HG03103 (cell line): ENCODE measurements at regions not wholly inside any gene's neighbourhood (a gene's known extent, or its start where the extent isn't known, plus 50 kb on each side); places are given as distances from the start of the nearest gene placed in this dataset.

Source experiments
- ATAC-seq: cut with Tn5 transposase; IDR thresholded peaks from one replicate; pipeline ENCODE4 v1.9.1; 2021; ENCODE audit warnings: low read depth; ENCODE audit not compliant: unreplicated experiment

DNA sequence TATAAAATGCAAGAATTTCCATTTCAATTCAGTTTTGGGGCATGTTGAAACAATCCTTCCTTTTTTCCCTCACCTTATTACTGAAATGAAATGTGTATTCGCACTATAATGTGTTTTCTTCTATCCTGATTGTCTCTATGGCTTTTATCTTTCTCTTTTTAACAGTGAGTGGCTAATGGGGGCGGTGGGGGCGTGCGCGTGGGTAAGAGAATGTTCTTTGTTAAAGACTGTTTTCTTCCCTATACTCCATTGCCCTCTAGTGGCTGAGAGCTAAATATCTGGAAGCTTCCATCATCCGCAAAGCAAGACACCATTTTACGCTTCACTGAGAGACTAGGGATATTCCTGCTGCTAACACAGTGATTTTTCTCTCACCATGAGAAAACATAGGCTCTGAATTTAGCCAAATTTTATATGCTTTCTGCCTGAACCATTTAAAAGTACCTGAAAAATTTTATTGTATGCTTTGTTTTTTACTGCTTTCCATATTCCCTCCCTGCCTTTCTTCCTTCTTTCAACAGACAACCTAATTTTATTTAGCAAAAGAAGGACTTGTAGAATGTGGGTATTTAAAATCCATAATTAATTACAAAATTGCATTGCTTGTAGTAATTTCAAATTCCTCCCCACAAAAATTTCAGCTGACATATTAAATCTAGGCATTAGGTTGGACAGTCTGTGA, 194.0 kb downstream of the GASK1B start:
- peak; percentile 93 for ATAC-seq

DNA sequence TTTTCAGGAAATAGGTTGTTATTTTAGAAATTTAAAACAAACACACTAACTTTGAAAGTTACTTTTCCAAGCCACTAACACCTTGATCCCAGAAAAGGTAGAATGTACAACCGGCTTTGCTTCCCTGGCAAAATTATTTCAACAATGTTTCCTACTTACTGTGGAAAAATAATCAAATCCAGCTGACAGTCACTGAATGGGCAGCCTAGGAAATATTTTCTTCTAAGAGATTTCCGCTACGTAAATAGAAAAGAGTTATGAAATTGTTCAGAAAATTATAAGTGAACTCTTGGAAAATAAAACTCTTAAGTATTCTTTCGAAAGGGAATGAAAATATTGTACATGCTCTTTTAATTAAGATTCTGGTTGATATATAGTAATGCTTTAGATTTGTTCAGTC, 195.7 kb downstream of the GASK1B start:
- no peak for ATAC-seq

DNA sequence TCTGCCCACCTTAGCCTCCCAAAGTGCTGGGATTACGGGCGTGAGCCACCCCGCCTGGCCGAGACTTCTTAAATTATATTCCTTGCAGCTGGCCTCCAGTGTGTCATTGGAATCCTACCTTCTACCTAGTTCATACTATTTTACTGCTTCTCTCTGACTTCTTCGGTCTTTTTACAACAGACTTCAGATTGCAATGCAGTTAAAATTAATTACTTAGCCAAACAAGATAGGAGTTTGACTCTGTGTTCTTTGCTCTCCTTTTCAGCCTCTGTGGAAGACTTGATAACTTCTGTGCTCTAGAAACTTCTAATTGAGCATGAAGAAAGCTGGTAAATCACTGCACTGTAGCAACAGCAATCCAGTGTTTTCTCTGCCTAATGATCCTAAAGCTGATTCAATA, 199.5 kb downstream of the GASK1B start:
- no peak for ATAC-seq

DNA sequence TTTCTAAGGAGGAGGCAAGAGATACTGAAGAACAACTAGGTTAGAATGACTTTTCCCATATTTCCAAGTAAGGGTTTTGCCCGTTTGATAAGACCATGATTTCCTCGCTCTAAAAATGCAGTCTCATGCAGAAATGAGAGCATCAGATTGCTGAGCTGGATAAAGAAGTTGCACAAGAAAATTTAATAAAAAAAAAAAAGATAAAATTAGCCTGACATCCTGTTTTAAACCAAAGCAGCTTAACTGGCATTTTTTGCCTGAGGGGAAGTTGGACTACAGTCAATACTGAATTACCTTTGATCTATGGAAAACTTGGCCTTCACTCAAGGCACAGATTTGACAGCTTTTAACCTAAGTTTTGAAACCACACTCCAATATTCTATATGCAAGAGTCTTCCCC, 208.4 kb downstream of the GASK1B start:
- ATAC-seq: no peak

DNA sequence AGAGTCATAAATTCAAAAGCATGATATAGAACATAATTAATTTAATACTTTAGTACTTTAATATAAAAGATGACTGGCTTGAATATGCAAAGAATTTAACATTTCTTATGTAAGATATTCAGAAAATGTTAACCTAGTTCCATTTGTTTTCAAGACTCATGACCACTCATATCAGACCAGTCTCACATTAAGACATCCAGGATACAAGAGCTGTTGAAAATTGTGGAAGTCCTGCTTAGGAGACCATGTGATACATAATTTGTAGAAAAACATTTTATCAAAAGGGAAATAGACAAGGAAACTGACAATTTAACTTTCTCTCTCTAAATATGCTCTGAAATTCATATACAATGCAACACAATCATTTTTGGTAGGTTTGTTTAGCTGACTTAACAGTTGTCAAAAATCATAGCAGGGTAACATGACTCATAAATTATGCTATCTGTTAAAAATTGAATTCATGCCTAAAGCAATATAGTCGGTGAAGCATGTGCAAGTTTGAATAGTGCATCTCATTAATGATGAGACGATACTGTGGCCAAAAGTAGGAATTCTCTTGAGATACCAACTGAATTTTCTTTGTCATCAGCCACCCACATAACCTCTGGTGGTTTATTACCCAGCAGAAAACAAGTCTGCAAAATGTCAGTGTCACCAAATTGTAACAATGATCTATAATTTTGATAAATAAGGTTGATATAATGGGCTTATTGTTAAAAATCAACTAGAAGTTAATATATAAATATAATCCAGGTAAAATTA, 211.4 kb downstream of the GASK1B start:
- ATAC-seq: no peak

DNA sequence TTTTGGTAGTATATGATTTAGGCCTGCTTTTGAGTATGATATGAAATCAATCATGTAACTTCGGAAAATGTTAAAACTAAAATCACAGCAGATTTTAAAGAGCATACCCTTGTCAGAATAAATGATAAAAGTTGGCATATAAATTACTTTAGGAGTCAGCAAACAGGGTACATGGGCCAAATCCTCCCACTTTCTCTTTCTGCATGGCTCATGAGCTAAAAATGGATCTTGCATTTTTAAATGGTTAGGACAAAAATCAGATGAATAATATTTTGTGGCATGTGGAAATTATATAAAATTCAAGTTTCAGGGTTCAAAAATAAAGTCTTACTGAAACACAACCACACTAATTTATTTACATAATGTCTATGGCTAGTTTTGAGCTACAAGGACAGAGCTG, 214.9 kb downstream of the GASK1B start:
- no peak for ATAC-seq

DNA sequence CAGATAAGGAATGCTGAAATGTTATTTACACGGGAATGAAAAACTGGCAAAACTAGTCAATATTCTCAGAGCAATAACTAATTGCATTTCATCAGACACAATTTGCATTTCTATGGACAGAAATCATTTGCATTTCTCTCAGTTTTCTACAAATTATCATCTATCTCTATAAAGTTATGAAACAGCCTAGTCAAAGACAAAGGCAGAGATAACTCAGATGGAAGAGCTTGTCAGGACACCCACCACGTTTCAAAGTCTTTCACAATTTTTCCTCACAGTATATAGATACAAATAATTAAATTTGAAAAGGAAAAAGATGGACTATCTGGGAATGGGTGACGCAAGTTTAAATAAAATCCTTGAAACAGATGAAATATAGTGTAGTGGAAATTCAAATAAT, 230.8 kb downstream of the GASK1B start:
- ATAC-seq: no peak

DNA sequence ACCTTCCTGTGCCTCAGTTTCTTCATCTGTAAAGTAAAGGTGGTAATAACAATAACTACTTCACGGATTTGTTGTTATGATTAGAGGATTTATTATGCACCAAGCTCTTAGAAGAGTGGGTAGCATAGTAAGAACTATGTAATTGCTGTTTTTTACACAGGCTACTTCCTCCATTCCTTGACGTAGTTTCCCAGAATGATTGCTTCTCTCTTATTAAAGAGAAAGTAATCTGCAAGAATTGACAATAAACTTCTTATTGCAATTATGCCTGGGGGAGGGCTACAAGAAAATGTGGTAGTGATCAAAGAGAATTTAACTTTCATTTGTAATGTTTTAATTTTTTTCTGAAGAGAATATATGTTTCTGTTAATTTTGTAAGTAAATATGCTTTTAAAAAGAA, 238.7 kb downstream of the GASK1B start:
- ATAC-seq: no peak

DNA sequence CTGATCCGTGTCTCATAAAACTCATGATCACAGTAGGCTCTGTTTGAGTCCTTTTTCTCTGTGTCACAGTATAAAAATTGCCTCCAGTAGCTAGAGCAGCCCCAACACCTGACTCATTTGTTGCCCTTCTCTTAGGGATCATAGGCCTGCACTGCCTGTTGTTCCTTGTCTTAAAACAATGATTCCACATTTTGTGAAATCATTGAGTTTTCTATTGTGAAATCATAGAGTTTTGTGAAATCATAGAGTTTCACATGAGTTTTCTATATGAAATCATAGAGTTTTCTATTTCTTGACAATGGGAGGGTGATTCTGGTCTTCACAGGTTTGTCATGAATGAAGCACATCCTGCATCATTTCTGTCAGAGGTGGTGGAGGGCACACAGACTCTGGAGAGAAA, 239.9 kb downstream of the GASK1B start:
- no peak for ATAC-seq

DNA sequence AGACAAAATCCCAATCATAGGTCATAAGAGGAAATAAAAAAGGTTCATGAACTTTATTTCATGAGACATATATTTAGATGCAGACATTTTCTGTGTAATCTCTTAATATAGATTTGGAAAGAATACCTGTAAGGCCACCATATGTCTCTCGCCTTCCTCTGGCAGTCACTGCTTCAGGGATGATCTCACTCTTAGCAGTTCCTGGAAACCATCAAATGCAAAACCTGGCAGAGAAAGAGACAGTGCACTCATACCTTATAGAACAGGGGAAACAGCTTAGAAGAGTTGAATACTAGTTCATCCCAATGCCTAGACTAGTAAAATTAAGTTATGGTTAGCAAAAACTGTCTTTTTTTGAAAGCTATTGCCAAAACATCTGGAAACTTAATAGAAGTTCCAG, 243.3 kb downstream of the GASK1B start:
- no peak for ATAC-seq

DNA sequence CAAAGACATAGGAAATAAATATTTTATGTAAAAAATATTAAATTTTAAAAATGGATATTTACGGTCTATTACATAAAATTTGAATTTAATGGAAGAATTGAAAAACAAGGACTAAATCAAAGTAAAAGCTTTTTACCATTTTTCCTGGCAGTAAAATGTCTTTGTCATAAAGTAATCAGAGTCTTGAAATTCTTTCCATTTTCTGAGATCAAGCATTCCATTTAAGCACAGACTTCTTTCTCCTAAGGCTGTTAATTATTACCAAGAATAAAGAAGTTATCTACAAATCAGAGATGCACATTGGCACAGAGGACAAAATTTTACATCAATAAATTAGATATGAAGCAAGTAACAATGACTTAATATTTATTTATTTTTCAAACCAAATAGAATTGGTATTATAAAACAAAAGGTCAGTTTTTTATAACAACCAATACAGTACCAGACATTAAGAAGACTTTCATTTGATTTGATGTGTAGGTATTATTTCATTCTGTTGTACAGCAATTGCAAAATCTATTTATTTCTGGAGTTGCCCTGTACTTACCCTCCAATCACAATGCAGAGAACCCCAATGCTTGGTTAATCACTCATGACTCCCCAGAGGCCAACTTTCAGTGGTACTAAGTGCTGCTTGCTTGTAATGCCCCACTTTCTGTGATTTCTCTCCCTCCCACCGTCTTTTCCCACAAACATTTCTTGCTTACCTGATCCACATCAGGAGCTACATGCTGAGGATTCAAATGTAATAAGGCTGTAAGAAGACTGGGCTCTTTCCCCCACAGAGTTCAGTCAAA, 254.6 kb downstream of the GASK1B start:
- ATAC-seq: no peak

DNA sequence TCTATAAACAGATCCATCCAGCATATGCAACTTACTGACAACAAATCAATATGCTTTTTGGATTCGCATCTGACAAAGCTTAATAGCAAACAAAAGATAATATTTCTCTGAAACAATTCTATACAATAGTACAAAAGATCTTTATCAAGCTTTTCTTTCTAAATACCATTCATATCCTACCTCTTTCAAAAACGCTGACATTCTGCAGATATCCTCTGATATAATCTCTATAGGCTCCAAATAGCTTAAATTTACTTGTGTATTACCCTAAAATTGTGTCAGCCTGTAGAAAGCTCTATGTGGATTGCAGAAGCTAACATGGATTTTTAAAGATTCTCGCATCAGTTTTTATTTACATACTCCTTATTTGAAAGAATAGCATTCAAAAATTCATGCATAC, 260.6 kb downstream of the GASK1B start:
- ATAC-seq: no peak

DNA sequence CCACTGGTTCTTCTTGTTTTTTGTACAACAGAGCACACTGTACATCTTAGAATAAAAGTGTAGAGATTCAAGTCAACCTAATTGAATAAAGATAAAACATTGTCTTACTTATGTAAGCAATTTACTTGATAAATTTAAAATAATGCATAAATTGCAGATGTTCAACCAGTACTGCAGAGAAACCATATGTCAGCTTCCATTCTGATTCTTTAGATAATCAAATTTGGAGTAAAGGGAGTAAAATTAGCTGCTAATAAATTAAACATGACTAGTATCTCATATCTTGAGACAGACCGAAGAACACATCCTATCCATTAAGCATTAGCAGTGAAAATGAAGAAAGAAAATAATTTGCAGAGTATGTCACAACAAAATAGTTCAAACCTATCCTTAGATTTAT, 261.2 kb downstream of the GASK1B start:
- ATAC-seq: no peak

DNA sequence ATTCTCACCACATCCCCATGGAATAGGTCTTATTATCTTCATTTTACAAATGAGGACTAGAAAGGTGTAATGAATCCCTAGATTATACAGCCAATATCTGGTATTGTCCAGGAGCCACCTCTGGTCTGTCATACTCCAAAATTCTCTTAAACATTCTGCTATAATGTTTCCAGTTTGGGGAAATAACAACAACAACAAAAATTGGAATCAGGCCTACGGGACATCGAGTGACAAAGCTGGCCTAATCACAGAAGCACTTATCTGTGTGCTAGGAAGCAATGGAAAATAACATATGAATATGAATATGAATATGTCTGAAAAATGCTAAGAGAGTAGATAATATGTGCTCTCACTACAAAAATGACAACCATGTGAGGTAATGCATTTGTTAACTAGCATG, 264.1 kb downstream of the GASK1B start:
- ATAC-seq: no peak

DNA sequence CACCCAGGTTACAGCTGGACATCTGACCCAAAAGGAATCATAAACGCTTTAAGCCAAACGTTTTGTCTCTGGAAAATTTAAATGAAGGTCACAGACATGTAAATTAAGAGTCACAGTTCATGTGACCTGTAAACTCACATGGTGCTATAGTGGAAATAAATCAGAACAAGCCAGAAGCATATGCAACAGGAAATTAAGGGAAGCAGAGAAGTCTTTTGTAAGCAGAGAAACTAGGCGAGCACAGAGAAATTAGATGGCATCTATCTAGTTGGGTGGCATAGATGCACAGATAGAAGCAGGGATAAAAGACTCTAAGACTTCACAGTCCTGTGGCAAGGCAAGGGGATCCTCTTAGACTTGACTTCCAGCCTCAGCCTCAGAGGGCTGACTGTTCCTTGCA, 264.8 kb downstream of the GASK1B start:
- no peak for ATAC-seq

DNA sequence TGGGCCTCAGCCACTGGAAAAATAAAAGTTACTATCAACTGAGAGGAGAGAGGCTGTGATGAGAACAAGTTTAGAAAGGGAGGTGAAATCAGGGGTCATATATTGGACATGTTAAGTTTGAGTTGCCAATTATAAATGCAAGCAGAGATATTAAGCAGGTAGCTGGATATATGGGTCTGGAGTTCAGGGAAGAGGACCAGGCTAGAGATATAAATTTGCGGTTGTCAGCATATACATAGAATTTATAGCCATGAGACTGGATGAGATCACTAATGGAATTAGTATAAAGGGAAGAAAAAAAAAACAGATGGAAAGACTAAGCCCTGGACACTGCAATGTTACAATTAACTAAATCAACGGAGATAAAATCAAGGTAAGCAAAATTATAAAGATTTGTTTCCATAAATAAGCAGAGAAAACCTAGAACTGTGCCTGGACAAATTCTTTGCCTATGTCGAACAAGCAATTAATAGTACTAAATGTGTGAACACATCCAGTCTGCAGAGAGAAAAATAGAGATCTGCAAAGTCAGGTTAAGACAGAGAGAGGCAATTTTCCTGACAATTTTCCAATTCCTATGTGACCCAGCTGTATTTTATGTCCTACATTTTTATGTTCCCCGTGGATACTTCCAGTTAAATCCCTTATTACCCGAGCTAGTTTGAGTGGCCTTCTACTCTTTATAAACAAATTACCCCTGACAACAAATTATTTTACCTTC, 265.4 kb downstream of the GASK1B start:
- ATAC-seq: no peak

DNA sequence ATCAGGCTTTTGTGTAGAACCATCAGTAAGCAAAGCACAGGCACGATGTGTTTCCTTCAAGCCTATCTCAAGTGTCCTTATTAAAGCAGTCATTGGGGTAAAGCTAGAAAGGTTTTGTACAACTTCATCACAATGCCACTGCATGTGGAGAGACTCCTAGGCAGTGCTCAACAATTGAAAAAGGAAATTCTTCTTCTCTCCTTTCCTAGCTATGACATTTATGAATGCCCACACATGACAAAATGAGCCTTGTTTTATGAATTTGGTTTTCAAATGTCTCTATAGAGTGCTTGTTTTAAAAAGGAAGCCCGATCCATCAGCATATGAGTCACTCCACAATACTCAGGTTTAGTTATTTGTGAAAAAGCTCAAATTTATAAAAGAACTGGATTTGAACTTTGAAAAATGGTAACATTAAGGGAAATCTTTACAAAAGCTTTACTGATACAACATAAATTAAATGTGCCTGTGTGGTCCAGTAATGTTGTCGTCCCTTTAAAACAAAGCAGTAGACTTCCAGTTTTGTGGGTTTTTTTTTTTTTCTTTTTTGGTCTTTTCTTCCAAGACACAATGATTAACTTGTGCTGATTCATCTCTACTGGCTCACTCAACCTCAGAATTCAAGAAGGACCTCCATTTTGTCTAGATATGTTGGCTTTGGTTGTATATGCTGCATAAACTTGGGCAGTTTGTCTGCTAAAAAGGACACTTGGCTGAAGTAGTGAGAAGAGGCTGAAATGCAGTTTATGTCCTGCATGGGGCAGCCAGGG, 273.8 kb downstream of the GASK1B start:
- ATAC-seq: no peak

DNA sequence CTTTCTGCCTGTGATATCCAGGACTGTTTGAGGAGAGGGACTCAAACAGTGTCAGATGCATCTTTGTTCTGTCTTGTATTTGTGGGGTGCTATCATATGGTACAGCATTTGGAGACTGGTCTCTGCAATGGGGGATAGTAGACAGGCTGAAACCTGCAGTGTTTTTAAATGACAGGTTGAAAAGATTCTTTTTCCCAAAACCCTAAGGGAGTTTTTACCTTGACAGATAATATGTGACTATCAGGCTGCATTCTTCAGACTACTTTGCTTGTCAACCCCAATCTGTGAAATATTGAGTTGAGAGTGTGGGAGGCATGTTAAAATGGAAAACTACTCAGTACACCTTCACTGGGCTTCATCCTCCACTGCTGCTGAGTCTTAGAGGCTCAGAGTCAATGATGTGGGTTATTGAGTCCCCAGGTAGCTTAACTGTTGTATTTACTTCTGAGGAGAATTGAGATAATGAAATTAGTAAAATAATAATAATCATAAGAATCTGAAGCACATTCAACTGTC, 274.9 kb downstream of the GASK1B start:
- ATAC-seq: no peak

DNA sequence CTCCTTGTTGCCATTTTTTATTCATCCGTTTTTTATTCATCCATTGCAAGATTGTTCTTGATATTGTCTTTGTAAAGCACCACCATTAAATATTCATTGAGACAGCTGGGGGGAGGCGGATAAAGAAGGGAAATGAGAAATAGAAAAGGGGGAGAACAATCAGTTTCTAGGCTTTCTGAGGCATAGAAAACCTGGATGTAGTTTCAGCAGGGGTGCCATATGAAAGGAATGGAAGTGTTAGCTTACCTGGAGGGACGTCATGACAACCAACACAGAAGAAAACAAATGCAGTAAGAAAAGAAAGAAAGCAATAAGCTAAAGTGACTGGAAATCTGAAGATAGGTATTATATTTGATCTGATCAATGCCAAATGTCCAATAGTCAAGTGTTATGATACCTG, 276.1 kb downstream of the GASK1B start:
- ATAC-seq: no peak

DNA sequence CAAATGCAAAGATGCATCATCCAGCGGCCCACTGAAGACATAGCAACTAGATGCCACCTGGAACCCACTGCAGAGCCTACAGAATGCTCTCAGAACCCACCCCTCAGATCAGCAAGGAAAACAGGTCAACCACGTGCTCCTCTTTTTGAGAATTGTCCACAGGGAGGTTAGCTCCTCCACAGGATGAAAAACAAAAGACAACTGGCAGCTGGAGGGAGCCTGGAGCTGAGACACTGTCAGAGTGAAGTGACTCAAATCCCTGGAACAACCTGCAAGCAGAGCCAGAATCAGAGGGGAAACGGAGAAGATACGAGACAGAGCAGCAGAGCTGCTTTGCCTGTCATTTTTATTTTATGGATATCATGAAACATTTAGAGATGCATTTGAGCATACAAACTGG, 277.6 kb downstream of the GASK1B start:
- no peak for ATAC-seq
